ENCODE measurements at regions not wholly inside any gene's neighbourhood (a gene's known extent, or its start where the extent isn't known, plus 50 kb on each side); places are given as distances from the start of the nearest gene placed in this dataset.

GRCh38 chr14:44154874-44155273 is 352.2 kb downstream of the FSCB start:
- no peak for DNase-seq (ENCODE audit: extremely low read depth in 1 of 2, low read depth in 1 of 2)

- no peak for DNase-seq (ENCODE audit: extremely low read depth in 1 of 2, low read depth in 1 of 2)
These were observed 352.6 kb downstream of the FSCB start for GRCh38 chr14:44154446-44154845.

- no peak for DNase-seq (ENCODE audit: extremely low read depth in 1 of 2, low read depth in 1 of 2)
These were observed 355.8 kb downstream of the FSCB start for GRCh38 chr14:44151130-44151820.

GRCh38 chr14:44149597-44149996 is 357.5 kb downstream of the FSCB start:
- DNase-seq (ENCODE audit: extremely low read depth in 1 of 2, low read depth in 1 of 2): no peak

GRCh38 chr14:44142006-44142405 is 365.1 kb downstream of the FSCB start:
- DNase-seq (ENCODE audit: extremely low read depth in 1 of 2, low read depth in 1 of 2): no peak

GRCh38 chr14:44135972-44136371 is 371.1 kb downstream of the FSCB start:
- DNase-seq (ENCODE audit: extremely low read depth in 1 of 2, low read depth in 1 of 2): no peak

GRCh38 chr14:44131861-44132260 is 375.2 kb downstream of the FSCB start:
- DNase-seq (ENCODE audit: extremely low read depth in 1 of 2, low read depth in 1 of 2): no peak

GRCh38 chr14:44113769-44114730 is 393.0 kb downstream of the FSCB start:
- no peak for DNase-seq (ENCODE audit: extremely low read depth in 1 of 2, low read depth in 1 of 2)

GRCh38 chr14:44112774-44113460 is 394.2 kb downstream of the FSCB start:
- DNase-seq (ENCODE audit: extremely low read depth in 1 of 2, low read depth in 1 of 2): no peak

- no peak for DNase-seq (ENCODE audit: extremely low read depth in 1 of 2, low read depth in 1 of 2)
These were observed 398.0 kb downstream of the FSCB start for GRCh38 chr14:44109036-44109435.

- no peak for DNase-seq (ENCODE audit: extremely low read depth in 1 of 2, low read depth in 1 of 2)
These were observed 398.5 kb downstream of the FSCB start for GRCh38 chr14:44108601-44109000.

GRCh38 chr14:44107156-44107555 is 399.9 kb downstream of the FSCB start:
- no peak for DNase-seq (ENCODE audit: extremely low read depth in 1 of 2, low read depth in 1 of 2)

- DNase-seq (ENCODE audit: extremely low read depth in 1 of 2, low read depth in 1 of 2): no peak
These were observed 407.2 kb downstream of the FSCB start for GRCh38 chr14:44099743-44100488.

GRCh38 chr14:44081146-44081545 is 425.9 kb downstream of the FSCB start:
- DNase-seq (ENCODE audit: extremely low read depth in 1 of 2, low read depth in 1 of 2): no peak

- no peak for DNase-seq (ENCODE audit: extremely low read depth in 1 of 2, low read depth in 1 of 2)
These were observed 437.0 kb downstream of the FSCB start for GRCh38 chr14:44070046-44070445.

- DNase-seq (ENCODE audit: extremely low read depth in 1 of 2, low read depth in 1 of 2): no peak
These were observed 453.7 kb downstream of the FSCB start for GRCh38 chr14:44053422-44053821.

- DNase-seq (ENCODE audit: extremely low read depth in 1 of 2, low read depth in 1 of 2): no peak
These were observed 465.4 kb downstream of the FSCB start for GRCh38 chr14:44041700-44042099.

GRCh38 chr14:44040561-44040960 is 466.5 kb downstream of the FSCB start:
- no peak for DNase-seq (ENCODE audit: extremely low read depth in 1 of 2, low read depth in 1 of 2)

- no peak for DNase-seq (ENCODE audit: extremely low read depth in 1 of 2, low read depth in 1 of 2)
These were observed 470.8 kb downstream of the FSCB start for GRCh38 chr14:44036248-44036647.

- no peak for DNase-seq (ENCODE audit: extremely low read depth in 1 of 2, low read depth in 1 of 2)
These were observed 471.4 kb downstream of the FSCB start for GRCh38 chr14:44035707-44036106.
